Ovary (tissue), 7 donors: ENCODE measurements at regions not wholly inside any gene's neighbourhood (a gene's known extent, or its start where the extent isn't known, plus 50 kb on each side); places are given as distances from the start of the nearest gene placed in this dataset.

Experiments used
- DNase-seq, 5 donors: peaks; one replicate each; pipeline ENCODE4 v3.0.0-alpha.2; 2019 to 2020
- H3K27ac ChIP-seq, 2 donors: fragments of 200-600 bp; one replicate each; pipeline versions ENCODE4 v1.5.1 to v1.8.0; 2019 to 2022
- H3K27me3 ChIP-seq: fragments of 200-600 bp; one replicate; pipeline ENCODE4 v1.8.0; 2022
- H3K36me3 ChIP-seq: fragments of 200-600 bp; sonication (generic); one replicate; pipeline ENCODE4 v1.5.1; 2019
- H3K4me1 ChIP-seq: one replicate; pipeline ENCODE4 v1.8.1; 2013; ENCODE audit warnings: mild to moderate bottlenecking, moderate library complexity; ENCODE audit not compliant: insufficient read depth
- H3K4me3 ChIP-seq: fragments of 200-600 bp; sonication (generic); one replicate; pipeline ENCODE4 v1.5.1; 2017
- H3K9me3 ChIP-seq, 2 donors: fragments of 200-600 bp in 1 of 2; sonication (generic) in 1 of 2; one replicate each; pipeline versions ENCODE4 v1.5.1 to v1.8.1; 2013 to 2019; ENCODE audit warnings: mild to moderate bottlenecking in 1 of 2, moderate library complexity in 1 of 2
- CTCF ChIP-seq, 3 donors: fragments of 450-650 bp in 2 of 3; fragments of 200-600 bp in 1 of 3; IDR thresholded peaks; one replicate each; pipeline versions ENCODE4 v1.5.1 to v1.8.0; 2016 to 2022; ENCODE audit warnings: antibody characterized with exemption in 3 of 3, mild to moderate bottlenecking in 1 of 3
- EP300 ChIP-seq: sonication (generic); formaldehyde crosslinking; IDR thresholded peaks from one replicate; pipeline ENCODE4 v1.6.1; 2017; ENCODE audit warnings: antibody characterized with exemption
- POLR2A ChIP-seq: fragments of 450-650 bp; IDR thresholded peaks from one replicate; pipeline ENCODE4 v1.6.1; 2017; ENCODE audit warnings: antibody characterized with exemption, mild to moderate bottlenecking, moderate library complexity
- WGBS, 3 donors: extraction: QIAGEN DNeasy Blood & Tissue Kit in 1 of 3; methylation state at CpG; one replicate each; pipeline versions ENCODE4 v1.1.5 to v1.1.7; 2013 to 2017; 5-methylcytosine and 5-hydroxymethylcytosine counted together
- intact Hi-C, 4 donors: fragments of 100-400 bp; cut with DNase I; formaldehyde crosslinking; loops; one replicate each; pipeline versions ENCODE4 v1.11.0 to v1.15.1; 2022 to 2023
- donor health status: DM: no; HTN: no; CAD: no; lungs with moderate emphysema.
- donor health status: DM: no; HTN: no; CAD: no.
- donor health status: Bipolar disorder and iron deficiency.
- donor health status: DM: no; HTN: no; CAD: no.
- donor health status: DM: yes; HTN: yes; CAD: no.

- no peak for TF ChIP-seq POLR2A
- DNase-seq, result no peak
- intact Hi-C loops, result no loop called here
- Histone ChIP-seq H3K4me1 (no peaks in the 10 kb centered on the region), H3K4me3 (no peak overlapping the region), H3K9me3 (peaks cover 0 to 2% of the 10 kb centered on the region in 2 donors), H3K27ac (no peak overlapping the region), H3K36me3 (no peaks in the 10 kb centered on the region), H3K27me3 (no peaks in the 10 kb centered on the region)
- WGBS, 3 donors, result 94 to 95% (median 95%) methylated on average over 15 of the region's 15 CpGs
These were observed 206.4 kb upstream of the FAT1 start for GRCh38 chr4:186930024-186930423.

DNA sequence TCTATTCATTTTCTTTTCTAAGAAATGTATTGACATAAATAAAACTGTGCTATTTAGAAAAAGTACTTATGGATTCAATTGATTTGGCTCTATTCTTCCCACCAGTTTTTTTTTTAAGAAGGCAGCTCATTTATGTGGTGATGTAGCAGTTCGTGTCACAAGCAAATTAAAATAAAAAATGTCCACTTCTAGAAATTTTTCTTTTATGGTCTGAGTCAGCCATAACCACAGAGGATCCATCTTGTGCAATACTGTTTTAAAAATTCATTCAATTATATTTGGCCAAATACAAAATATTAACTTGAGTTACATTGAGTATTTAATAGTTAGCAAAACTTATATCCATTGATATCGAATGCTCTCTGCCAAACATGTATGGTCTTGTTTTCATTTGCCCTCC is 207.9 kb upstream of the FAT1 start:
- H3K36me3 ChIP-seq, result no peaks in the 10 kb centered on the region
- H3K27me3 ChIP-seq, result no peaks in the 10 kb centered on the region
- WGBS, 3 donors, result 89 to 92% (median 90%) methylated on average over 2 of the region's 2 CpGs
- TF ChIP-seq EP300, result no peak
- TF ChIP-seq POLR2A, result no peak
- TF ChIP-seq CTCF (IDR thresholded peaks at IDR 0.05), result no peak
- no peak for DNase-seq
- intact Hi-C loops, result no loop called here
- no peaks in the 10 kb centered on the region for H3K4me1 ChIP-seq
- H3K27ac ChIP-seq, result no peak overlapping the region
- peaks cover 0 to 2% of the 10 kb centered on the region in 2 donors for H3K9me3 ChIP-seq
- H3K4me3 ChIP-seq, result no peak overlapping the region

- intact Hi-C loops, result no loop called here
- H3K4me3 ChIP-seq, result no peak overlapping the region
- no peak for TF ChIP-seq EP300
- TF ChIP-seq CTCF (IDR thresholded peaks at IDR 0.05), result no peak
- TF ChIP-seq POLR2A, result no peak
These were observed 208.5 kb upstream of the FAT1 start for GRCh38 chr4:186932196-186932595.

DNA sequence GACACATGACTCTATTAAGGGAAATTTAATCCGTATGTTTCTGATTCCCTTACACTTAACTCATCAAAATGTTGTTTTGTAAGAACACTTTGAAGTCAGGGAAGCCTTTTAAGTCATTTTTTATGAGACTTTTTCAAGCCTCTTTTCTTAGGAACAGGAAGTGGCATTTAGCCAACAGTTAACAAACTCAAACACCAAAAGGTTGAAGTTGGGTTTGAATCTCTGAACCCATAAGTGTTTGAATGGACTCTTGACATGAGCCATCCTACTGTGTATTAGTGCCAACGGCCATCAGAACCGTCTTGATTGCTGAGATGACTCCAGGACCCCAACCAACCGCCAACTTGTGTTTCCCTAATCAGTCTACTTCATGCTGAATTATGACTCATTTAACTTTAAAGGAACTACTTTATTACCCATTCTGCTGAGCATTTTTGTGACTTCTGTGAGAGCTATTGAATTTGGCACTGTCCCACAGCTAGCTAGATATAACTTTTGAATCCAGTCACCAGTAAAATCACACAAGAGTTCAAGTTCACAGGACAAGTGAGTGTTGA is 209.1 kb upstream of the FAT1 start:
- Histone ChIP-seq H3K27ac (no peak overlapping the region), H3K27me3 (no peaks in the 10 kb centered on the region), H3K36me3 (no peaks in the 10 kb centered on the region), H3K4me3 (no peak overlapping the region), H3K4me1 (no peaks in the 10 kb centered on the region), H3K9me3 (peaks cover 0 to 2% of the 10 kb centered on the region in 2 donors)
- WGBS, 3 donors, result 30 to 49% (median 38%) methylated on average over 4 of the region's 4 CpGs
- intact Hi-C loops, result no loop called here
- no peak for DNase-seq
- TF ChIP-seq POLR2A (no peak), CTCF (IDR thresholded peaks at IDR 0.05) (no peak), EP300 (no peak)

More at GRCh38 chr4:186932196-186932595, 208.5 kb upstream of the FAT1 start:
- H3K36me3 ChIP-seq, result no peaks in the 10 kb centered on the region
- H3K9me3 ChIP-seq, result peaks cover 0 to 2% of the 10 kb centered on the region in 2 donors
- no peaks in the 10 kb centered on the region for H3K4me1 ChIP-seq
- no peaks in the 10 kb centered on the region for H3K27me3 ChIP-seq
- no peak for DNase-seq
- WGBS, 3 donors, result 87 to 94% (median 93%) methylated on average over 5 of the region's 5 CpGs
- no peak overlapping the region for H3K27ac ChIP-seq

DNA sequence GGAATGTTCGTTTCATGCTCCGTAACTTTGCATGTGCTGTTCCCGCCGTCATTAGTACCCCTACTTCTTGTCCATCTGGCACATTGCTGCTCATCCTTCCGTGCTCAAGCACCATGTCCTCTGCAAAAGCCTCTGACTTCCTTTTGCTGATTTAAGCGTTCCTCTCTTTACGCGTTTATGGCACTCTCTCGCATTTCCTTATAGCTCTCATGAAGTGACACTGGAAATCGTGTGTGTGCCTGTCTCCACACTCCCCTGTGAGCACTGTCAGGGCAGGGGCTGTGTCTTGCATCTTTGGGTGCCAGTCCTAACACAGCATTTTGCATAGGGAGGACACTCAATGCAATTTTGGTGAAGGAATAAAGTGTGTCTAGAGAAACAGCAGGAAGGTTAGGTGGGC is 210.6 kb upstream of the FAT1 start:
- no peaks in the 10 kb centered on the region for H3K4me1 ChIP-seq
- H3K9me3 ChIP-seq, result peaks cover 0 to 2% of the 10 kb centered on the region in 2 donors
- no peak overlapping the region for H3K4me3 ChIP-seq
- intact Hi-C loops, result no loop called here
- DNase-seq, result no peak
- no peaks in the 10 kb centered on the region for H3K36me3 ChIP-seq
- 93 to 95% (median 95%) methylated on average over 10 of the region's 10 CpGs for WGBS, 3 donors
- no peaks in the 10 kb centered on the region for H3K27me3 ChIP-seq
- no peak overlapping the region for H3K27ac ChIP-seq
- no peak for TF ChIP-seq CTCF (IDR thresholded peaks at IDR 0.05)
- no peak for TF ChIP-seq EP300
- TF ChIP-seq POLR2A, result no peak
